D721Med (cell line): ENCODE measurements at regions not wholly inside any gene's neighbourhood (a gene's known extent, or its start where the extent isn't known, plus 50 kb on each side); places are given as distances from the start of the nearest gene placed in this dataset.

Source experiments
- DNase-seq: peaks from one replicate; pipeline ENCODE4 v3.0.0; 2011; ENCODE audit warnings: low spot score; ENCODE audit not compliant: insufficient read length
- FAIRE-seq: peaks from 2 replicates; lab custom pipeline; 2011; peaks lifted over from hg19 to GRCh38; lab: Jason Lieb, UNC
- CTCF ChIP-seq: IDR thresholded peaks from 2 replicates; pipeline ENCODE4 v1.5.1; 2012; ENCODE audit warnings: mild to moderate bottlenecking, control low read depth; ENCODE audit not compliant: insufficient read depth; ENCODE audit errors: missing control alignments

GRCh38 chr16:85524365-85524629, 88.8 kb upstream of the GSE1 start:
- FAIRE-seq: no peak
- no peak for TF ChIP-seq CTCF
- no peak for DNase-seq

GRCh38 chr16:85524630-85525419, 88.3 kb upstream of the GSE1 start:
- FAIRE-seq: no peak
- no peak for TF ChIP-seq CTCF
- no peak for DNase-seq

GRCh38 chr16:85525420-85526184, 87.5 kb upstream of the GSE1 start:
- TF ChIP-seq CTCF: no peak
- no peak for DNase-seq
- FAIRE-seq: no peak

DNA sequence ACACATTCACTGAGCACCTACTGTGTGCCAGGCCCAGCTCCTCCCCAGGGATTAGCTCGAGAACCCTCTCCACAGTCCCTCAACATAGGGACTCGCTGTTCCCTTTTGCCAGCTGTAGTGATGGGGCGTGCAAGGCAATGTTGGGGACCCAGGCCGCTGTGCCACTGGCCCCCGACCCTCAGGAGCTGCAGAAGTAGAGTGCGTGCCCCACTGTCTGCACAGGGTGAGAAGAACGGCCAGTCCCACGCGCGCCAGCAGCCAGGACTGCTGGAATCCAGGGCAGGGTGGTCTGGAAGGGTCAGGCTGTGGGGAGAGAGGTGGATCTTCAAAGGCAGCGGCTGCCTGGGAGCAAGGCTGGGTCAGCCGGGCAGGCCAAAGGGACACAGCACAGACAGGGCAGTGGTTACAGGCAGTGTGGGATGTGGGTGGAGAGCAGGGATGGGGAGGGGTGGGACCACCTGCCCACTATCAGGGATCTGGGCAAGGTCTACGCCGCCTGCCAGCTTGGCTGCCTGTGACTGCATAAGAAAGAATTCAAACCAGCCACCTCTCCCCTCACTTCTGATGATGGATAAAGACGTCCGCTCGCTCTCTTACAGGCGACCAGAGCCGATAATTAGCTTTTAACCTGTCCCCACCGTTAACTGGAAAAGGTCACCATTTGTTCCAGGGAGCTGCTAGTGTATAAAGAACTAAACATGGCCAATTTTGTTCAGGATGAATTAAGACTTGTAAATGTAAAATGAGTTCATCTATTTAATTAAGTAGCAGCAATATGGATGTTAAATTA, 86.7 kb upstream of the GSE1 start:
- FAIRE-seq (no peak), DNase-seq (no peak)
- no peak for TF ChIP-seq CTCF

GRCh38 chr16:85527042-85527766, 85.9 kb upstream of the GSE1 start:
- DNase-seq (no peak), FAIRE-seq (no peak)
- no peak for TF ChIP-seq CTCF

GRCh38 chr16:85527767-85528297, 85.3 kb upstream of the GSE1 start:
- FAIRE-seq (no peak), DNase-seq (no peak)
- TF ChIP-seq CTCF: no peak
